IMR-90 (cell line): ENCODE measurements at regions not wholly inside any gene's neighbourhood (a gene's known extent, or its start where the extent isn't known, plus 50 kb on each side); places are given as distances from the start of the nearest gene placed in this dataset.

Experiments used
- ATAC-seq: fragments of 200-7000 bp; cut with Tn5 transposase; 2 replicates; pipeline ENCODE4 v1.9.1; 2020; ENCODE audit warnings: low read depth, mild to moderate bottlenecking, moderate library complexity
- BruUV-seq: library from RNA; stranded (reverse); fragments of 400-500 nt; replicated peaks from 2 replicates; lab custom pipeline; 2021; lab: Mats Ljungman, UMichigan
- CTCF ChIA-PET: fragments of 300-600 bp; formaldehyde crosslinking; extraction: SDS; loops from one replicate; lab custom pipeline; 2021; ENCODE audit warnings: antibody characterized with exemption; lab: Yijun Ruan, JAX
- POLR2A ChIA-PET: fragments of 300-600 bp; sonication (Branson Sonifier 250); formaldehyde crosslinking; loops from one replicate; lab custom pipeline; 2022; ENCODE audit warnings: antibody characterized with exemption; ENCODE audit not compliant: unreplicated experiment; lab: Charles Lee
- DNase-seq: peaks from one replicate; pipeline ENCODE4 v3.0.0; 2013
- H2AFZ ChIP-seq: replicated peaks from 2 replicates; pipeline ENCODE3; 2013; ENCODE audit warnings: low read length, mild to moderate bottlenecking; ENCODE audit not compliant: poor library complexity
- H2AK5ac ChIP-seq: 2 replicates; pipeline ENCODE4 v1.6.1; 2013; ENCODE audit warnings: low read depth, low read length, inconsistent platforms
- H2AK9ac ChIP-seq: replicated peaks from 2 replicates; pipeline ENCODE3; 2013; ENCODE audit warnings: mild to moderate bottlenecking, low read depth, low read length, moderate library complexity; ENCODE audit not compliant: poor library complexity
- H2BK120ac ChIP-seq: 2 replicates; pipeline ENCODE4 v1.6.1; 2013; ENCODE audit warnings: low read depth, low read length, inconsistent platforms
- H2BK15ac ChIP-seq: 3 replicates; pipeline ENCODE4 v1.6.1; 2013; ENCODE audit warnings: low read depth, low read length, inconsistent platforms
- H2BK20ac ChIP-seq: 2 replicates; pipeline ENCODE4 v1.6.1; 2013; ENCODE audit warnings: low read depth, mild to moderate bottlenecking, inconsistent platforms, low read length, moderate library complexity
- H2BK5ac ChIP-seq: 2 replicates; pipeline ENCODE4 v1.6.1; 2013; ENCODE audit warnings: mild to moderate bottlenecking, low read depth, low read length, inconsistent platforms; ENCODE audit not compliant: poor library complexity, severe bottlenecking
- H3K14ac ChIP-seq: replicated peaks from 2 replicates; pipeline ENCODE4 v1.6.1; 2013; ENCODE audit warnings: low read depth, low read length, inconsistent platforms
- H3K18ac ChIP-seq: 2 replicates; pipeline ENCODE4 v1.6.1; 2013; ENCODE audit warnings: low read depth, low read length, control low read depth
- H3K23ac ChIP-seq: 2 replicates; pipeline ENCODE4 v1.6.1; 2013; ENCODE audit warnings: low read depth, low read length, inconsistent platforms
- H3K27ac ChIP-seq: 2 replicates; pipeline ENCODE4 v1.5.1; 2013; ENCODE audit warnings: mild to moderate bottlenecking, control low read depth, low read length; ENCODE audit not compliant: insufficient read depth
- H3K27me3 ChIP-seq: 2 replicates; pipeline ENCODE4 v1.6.1; 2013; ENCODE audit warnings: low read length; ENCODE audit not compliant: control insufficient read depth, insufficient read depth
- H3K36me3 ChIP-seq: 2 replicates; pipeline ENCODE4 v1.6.1; 2013; ENCODE audit warnings: low read length, mixed read lengths; ENCODE audit not compliant: control insufficient read depth, insufficient read depth
- H3K4ac ChIP-seq: 2 replicates; pipeline ENCODE4 v1.6.1; 2013; ENCODE audit warnings: low read depth, low read length, inconsistent platforms
- H3K4me1 ChIP-seq: 2 replicates; pipeline ENCODE4 v1.6.1; 2013; ENCODE audit warnings: low read length, mixed read lengths; ENCODE audit not compliant: control insufficient read depth, insufficient read depth
- H3K4me2 ChIP-seq: 2 replicates; pipeline ENCODE4 v1.6.1; 2013; ENCODE audit warnings: low read depth, mild to moderate bottlenecking, control low read depth, low read length, moderate library complexity
- H3K4me3 ChIP-seq: 2 replicates; pipeline ENCODE4 v1.5.1; 2013; ENCODE audit warnings: low read depth, mild to moderate bottlenecking, control low read depth, low read length, moderate library complexity; ENCODE audit not compliant: insufficient read depth
- H3K56ac ChIP-seq: 2 replicates; pipeline ENCODE4 v1.6.1; 2013; ENCODE audit warnings: low read length, inconsistent platforms; ENCODE audit not compliant: insufficient read depth; ENCODE audit errors: extremely low read depth
- H3K79me1 ChIP-seq, 2 experiments: 2 replicates each; pipeline ENCODE4 v1.6.1; 2013; ENCODE audit warnings: low read length in 2 of 2, inconsistent platforms in 1 of 2, low read depth in 1 of 2
- H3K9ac ChIP-seq: 2 replicates; pipeline ENCODE4 v1.6.1; 2013; ENCODE audit warnings: low read depth, low read length, control low read depth
- H3K9me1 ChIP-seq: 2 replicates; pipeline ENCODE4 v1.6.1; 2013; ENCODE audit warnings: low read length, inconsistent platforms; ENCODE audit not compliant: insufficient read depth
- H3K9me3 ChIP-seq: 2 replicates; pipeline ENCODE4 v1.6.1; 2013; ENCODE audit warnings: low read length; ENCODE audit not compliant: control insufficient read depth, insufficient read depth
- H4K20me1 ChIP-seq: 2 replicates; pipeline ENCODE4 v1.6.1; 2013; ENCODE audit warnings: low read length, inconsistent platforms; ENCODE audit not compliant: insufficient read depth
- H4K5ac ChIP-seq: 2 replicates; pipeline ENCODE4 v1.6.1; 2013; ENCODE audit warnings: mild to moderate bottlenecking, low read depth, low read length, control low read depth
- H4K8ac ChIP-seq, 2 experiments: 2 replicates each; pipeline ENCODE4 v1.6.1; 2013; ENCODE audit warnings: low read depth in 2 of 2, low read length in 2 of 2, control low read depth in 1 of 2, inconsistent platforms in 1 of 2
- H4K91ac ChIP-seq: 2 replicates; pipeline ENCODE4 v1.6.1; 2013; ENCODE audit warnings: low read depth, low read length, inconsistent platforms; ENCODE audit not compliant: insufficient read depth
- BHLHE40 ChIP-seq: fragments of 150-350 bp; IDR thresholded peaks from 2 replicates; pipeline ENCODE4 v1.6.1; 2016; ENCODE audit warnings: mild to moderate bottlenecking, low read depth, low read length
- CEBPB ChIP-seq: IDR thresholded peaks from 2 replicates; pipeline ENCODE4 v1.6.1; 2012; ENCODE audit warnings: low read depth, low read length, improper control_type of control experiment
- CHD1 ChIP-seq: IDR thresholded peaks from 2 replicates; pipeline ENCODE4 v1.6.1; 2012; ENCODE audit warnings: low read depth, low read length, improper control_type of control experiment
- FOS ChIP-seq: fragments of 150-350 bp; IDR thresholded peaks from 2 replicates; pipeline ENCODE4 v1.6.1; 2016; ENCODE audit warnings: low read depth, low read length
- MAFK ChIP-seq: IDR thresholded peaks from 2 replicates; pipeline ENCODE4 v1.6.1; 2012; ENCODE audit warnings: low read depth, low read length, improper control_type of control experiment
- MXI1 ChIP-seq: IDR thresholded peaks from 2 replicates; pipeline ENCODE4 v1.6.1; 2012; ENCODE audit warnings: low read depth, mild to moderate bottlenecking, low read length, moderate library complexity, borderline replicate concordance
- NFE2L2 ChIP-seq: fragments of 150-350 bp; IDR thresholded peaks from 2 replicates; pipeline ENCODE4 v1.6.1; 2016; ENCODE audit warnings: low read depth, mild to moderate bottlenecking, low read length
- POLR2A ChIP-seq: IDR thresholded peaks from 2 replicates; pipeline ENCODE4 v1.6.1; 2012; ENCODE audit warnings: mild to moderate bottlenecking, low read depth, low read length
- RAD21 ChIP-seq: IDR thresholded peaks from 2 replicates; pipeline ENCODE4 v1.6.1; 2012; ENCODE audit warnings: low read length, improper control_type of control experiment
- RCOR1 ChIP-seq: IDR thresholded peaks from 2 replicates; pipeline ENCODE4 v1.6.1; 2012; ENCODE audit warnings: mild to moderate bottlenecking, low read length, improper control_type of control experiment; ENCODE audit not compliant: insufficient replicate concordance
- RFX5 ChIP-seq: IDR thresholded peaks from 2 replicates; pipeline ENCODE4 v1.8.0; 2012; ENCODE audit warnings: low read depth, mild to moderate bottlenecking, low read length, moderate library complexity
- SMC3 ChIP-seq: fragments of 150-350 bp; IDR thresholded peaks from 2 replicates; pipeline ENCODE4 v1.6.1; 2016; ENCODE audit warnings: low read depth, mild to moderate bottlenecking, antibody characterized with exemption, low read length, moderate library complexity
- WGBS, 2 experiments: methylation state at CpG; one replicate each; pipeline versions ENCODE4 v1.1.5 to v1.1.7; 2013; ENCODE audit warnings: missing lambda C conversion rate in 2 of 2; ENCODE audit not compliant: insufficient read length in 1 of 2; ENCODE audit errors: extremely low coverage in 2 of 2; 5-methylcytosine and 5-hydroxymethylcytosine counted together
- dilution Hi-C: fragments of 300-500 bp; cut with HindIII; formaldehyde crosslinking; loops from one replicate; pipeline ENCODE4 v1.14.3; 2018; ENCODE audit warnings: low sequenced_read_pairs; ENCODE audit not compliant: unreplicated experiment
- in situ Hi-C: fragments of 300-500 bp; cut with MboI; formaldehyde crosslinking; loops from 3 replicates; pipeline ENCODE4 v1.14.3; 2019; ENCODE audit warnings: low sequenced_read_pairs, inconsistent platforms, mixed read lengths
- intact Hi-C: fragments of 100-400 bp; cut with micrococcal nuclease; formaldehyde crosslinking; loops from 2 replicates; pipeline ENCODE4 v1.10.0; 2022
- TF ChIP-seq, protein P1 (sequence below): fragments of 150-350 bp; IDR thresholded peaks from 2 replicates; pipeline ENCODE4 v1.6.1; 2017; ENCODE audit warnings: mild to moderate bottlenecking, antibody characterized with exemption, low read length, low read depth
- TF ChIP-seq, protein P2 (sequence below): conservative IDR thresholded peaks from 2 replicates; pipeline ENCODE4 v1.5.1; 2012; ENCODE audit warnings: mild to moderate bottlenecking, low read depth, low read length, improper control_type of control experiment

DNA sequence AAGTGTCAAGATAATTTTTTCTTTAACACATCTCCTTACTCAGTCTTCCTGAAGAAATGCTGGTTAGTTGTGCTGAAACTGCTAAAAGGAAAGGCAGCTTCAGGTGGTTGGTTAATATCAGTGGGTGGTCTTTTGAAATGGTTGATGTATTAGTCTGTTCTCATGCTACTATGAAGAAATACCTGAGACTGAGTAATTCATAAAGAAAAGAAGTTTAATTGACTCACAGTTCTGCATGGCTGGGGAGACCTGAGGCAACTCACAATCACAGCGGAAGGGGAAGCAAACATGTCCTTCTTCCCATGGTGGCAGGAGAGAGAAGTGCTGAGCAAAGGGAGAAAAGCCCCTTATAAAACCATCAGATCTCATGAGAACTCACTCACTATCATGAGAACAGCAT is 125.9 kb upstream of the CYRIA start:
- Histone ChIP-seq H2BK20ac (no peak overlapping the region), H2AFZ (no peak overlapping the region), H2BK15ac (no peak overlapping the region), H3K79me1 (no peaks in the 10 kb centered on the region), H3K4me1 (no peaks in the 10 kb centered on the region), H3K23ac (no peak overlapping the region), H4K5ac (no peak overlapping the region), H2BK120ac (no peak overlapping the region), H3K9ac (no peak overlapping the region), H3K27ac (no peak overlapping the region), H2AK9ac (no peak overlapping the region), H3K18ac (no peak overlapping the region), H3K4ac (no peak overlapping the region), H4K20me1 (no peaks in the 10 kb centered on the region), H2BK5ac (no peak overlapping the region), H3K4me3 (no peak overlapping the region), H3K36me3 (no peaks in the 10 kb centered on the region), H3K27me3 (no peaks in the 10 kb centered on the region), H3K9me3 (no peaks in the 10 kb centered on the region), H3K56ac (no peak overlapping the region), H2AK5ac (no peak overlapping the region), H4K91ac (no peak overlapping the region), H3K14ac (no peak overlapping the region), H3K4me2 (no peak overlapping the region), H4K8ac (no peak overlapping the region), H3K9me1 (no peaks in the 10 kb centered on the region)
- ChIA-PET CTCF (no interaction called here), POLR2A (no interaction called here)
- in situ Hi-C loops (no loop called here), intact Hi-C loops (no loop called here), dilution Hi-C loops (no loop called here)
- no CpG with 5 or more reads among the region's 1 CpG for WGBS, 2 experiments
- no peak for ATAC-seq
- no TSS peak for BruUV-seq
- TF ChIP-seq MAFK (no peak), RAD21 (no peak), MXI1 (no peak), SMC3 (no peak), POLR2A (no peak), BHLHE40 (no peak), CHD1 (no peak), FOS (no peak), NFE2L2 (no peak), CEBPB (no peak), RCOR1 (no peak), RFX5 (no peak)
- TF ChIP-seq, protein P1, sequence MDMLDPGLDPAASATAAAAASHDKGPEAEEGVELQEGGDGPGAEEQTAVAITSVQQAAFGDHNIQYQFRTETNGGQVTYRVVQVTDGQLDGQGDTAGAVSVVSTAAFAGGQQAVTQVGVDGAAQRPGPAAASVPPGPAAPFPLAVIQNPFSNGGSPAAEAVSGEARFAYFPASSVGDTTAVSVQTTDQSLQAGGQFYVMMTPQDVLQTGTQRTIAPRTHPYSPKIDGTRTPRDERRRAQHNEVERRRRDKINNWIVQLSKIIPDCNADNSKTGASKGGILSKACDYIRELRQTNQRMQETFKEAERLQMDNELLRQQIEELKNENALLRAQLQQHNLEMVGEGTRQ = no peak
- TF ChIP-seq, protein P2, sequence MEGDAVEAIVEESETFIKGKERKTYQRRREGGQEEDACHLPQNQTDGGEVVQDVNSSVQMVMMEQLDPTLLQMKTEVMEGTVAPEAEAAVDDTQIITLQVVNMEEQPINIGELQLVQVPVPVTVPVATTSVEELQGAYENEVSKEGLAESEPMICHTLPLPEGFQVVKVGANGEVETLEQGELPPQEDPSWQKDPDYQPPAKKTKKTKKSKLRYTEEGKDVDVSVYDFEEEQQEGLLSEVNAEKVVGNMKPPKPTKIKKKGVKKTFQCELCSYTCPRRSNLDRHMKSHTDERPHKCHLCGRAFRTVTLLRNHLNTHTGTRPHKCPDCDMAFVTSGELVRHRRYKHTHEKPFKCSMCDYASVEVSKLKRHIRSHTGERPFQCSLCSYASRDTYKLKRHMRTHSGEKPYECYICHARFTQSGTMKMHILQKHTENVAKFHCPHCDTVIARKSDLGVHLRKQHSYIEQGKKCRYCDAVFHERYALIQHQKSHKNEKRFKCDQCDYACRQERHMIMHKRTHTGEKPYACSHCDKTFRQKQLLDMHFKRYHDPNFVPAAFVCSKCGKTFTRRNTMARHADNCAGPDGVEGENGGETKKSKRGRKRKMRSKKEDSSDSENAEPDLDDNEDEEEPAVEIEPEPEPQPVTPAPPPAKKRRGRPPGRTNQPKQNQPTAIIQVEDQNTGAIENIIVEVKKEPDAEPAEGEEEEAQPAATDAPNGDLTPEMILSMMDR = no peak
- no peak for DNase-seq
